ENCODE measurements at regions not wholly inside any gene's neighbourhood (a gene's known extent, or its start where the extent isn't known, plus 50 kb on each side); places are given as distances from the start of the nearest gene placed in this dataset.

- no peak for DNase-seq (ENCODE audit: low spot score)
Observed at GRCh38 chr16:52647588-52647987, 100.6 kb upstream of the TOX3 start.

- no peak for DNase-seq (ENCODE audit: low spot score)
Observed at GRCh38 chr16:52643006-52643405, 96.1 kb upstream of the TOX3 start.

- DNase-seq (ENCODE audit: low spot score) = no peak
Observed at GRCh38 chr16:52634528-52634927, 87.6 kb upstream of the TOX3 start.

GRCh38 chr16:52634104-52634503 is 87.2 kb upstream of the TOX3 start:
- no peak for DNase-seq (ENCODE audit: low spot score)

DNA sequence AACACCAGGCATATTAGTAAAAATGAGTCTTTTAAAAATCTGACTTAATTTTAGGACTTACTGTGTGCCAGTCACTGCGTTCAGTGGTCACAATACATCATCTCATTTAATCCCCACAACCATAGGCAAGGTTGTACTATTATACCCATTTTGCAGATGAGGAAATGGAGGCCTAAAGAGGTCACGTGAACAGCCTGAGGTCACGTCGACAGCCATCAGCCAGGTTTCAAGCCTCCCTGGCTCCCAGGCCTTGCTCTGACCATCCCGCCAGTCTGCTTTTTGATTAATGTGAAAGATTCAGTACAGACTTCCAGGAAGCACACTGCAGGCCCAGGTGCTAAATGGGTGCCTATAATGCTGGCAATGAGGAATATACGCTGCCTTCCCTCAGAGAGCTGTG is 86.3 kb upstream of the TOX3 start:
- DNase-seq (ENCODE audit: low spot score) = no peak

GRCh38 chr16:52631711-52632110 is 84.8 kb upstream of the TOX3 start:
- DNase-seq (ENCODE audit: low spot score) = no peak

DNA sequence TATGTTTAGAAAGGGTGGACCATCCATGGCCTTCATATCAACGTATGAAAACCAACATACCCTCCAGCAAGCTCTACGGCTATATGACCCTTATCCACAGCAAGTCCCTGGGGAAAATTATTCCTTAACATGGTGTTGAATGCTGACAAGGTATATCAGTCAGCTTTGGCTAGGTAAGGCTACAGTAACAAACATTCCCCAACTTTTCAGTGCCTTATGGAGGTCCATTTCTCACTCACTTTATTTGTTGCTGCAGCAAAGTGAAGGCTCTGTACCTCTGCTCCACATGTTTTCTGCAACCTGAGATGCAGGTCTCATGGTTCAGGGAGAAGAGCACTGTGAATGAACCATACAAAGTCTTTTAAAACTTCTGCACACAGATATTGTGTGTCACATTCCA is 83.8 kb upstream of the TOX3 start:
- no peak for DNase-seq (ENCODE audit: low spot score)

GRCh38 chr16:52629296-52629695 is 82.4 kb upstream of the TOX3 start:
- no peak for DNase-seq (ENCODE audit: low spot score)

DNA sequence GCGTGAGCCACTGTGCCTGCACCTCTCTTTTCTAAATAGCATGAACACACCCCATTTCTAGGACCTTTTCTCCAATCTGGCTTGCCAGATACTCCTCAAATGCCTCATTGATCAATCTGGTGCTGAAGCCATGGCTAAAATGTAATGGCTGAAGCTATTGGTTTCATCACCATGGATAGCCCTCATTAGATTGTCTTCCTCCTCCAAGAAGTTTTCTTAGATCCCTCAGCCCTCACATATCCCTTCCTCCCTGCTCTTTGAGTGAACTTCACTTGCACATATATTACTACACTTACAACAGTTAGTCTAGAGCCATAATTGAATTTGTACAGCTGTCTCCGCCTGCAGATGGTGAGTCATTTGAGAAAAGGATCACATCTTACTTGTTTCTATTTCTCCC is 77.9 kb upstream of the TOX3 start:
- DNase-seq (ENCODE audit: low spot score) = no peak

GRCh38 chr16:52621651-52622050 is 74.7 kb upstream of the TOX3 start:
- no peak for DNase-seq (ENCODE audit: low spot score)

DNA sequence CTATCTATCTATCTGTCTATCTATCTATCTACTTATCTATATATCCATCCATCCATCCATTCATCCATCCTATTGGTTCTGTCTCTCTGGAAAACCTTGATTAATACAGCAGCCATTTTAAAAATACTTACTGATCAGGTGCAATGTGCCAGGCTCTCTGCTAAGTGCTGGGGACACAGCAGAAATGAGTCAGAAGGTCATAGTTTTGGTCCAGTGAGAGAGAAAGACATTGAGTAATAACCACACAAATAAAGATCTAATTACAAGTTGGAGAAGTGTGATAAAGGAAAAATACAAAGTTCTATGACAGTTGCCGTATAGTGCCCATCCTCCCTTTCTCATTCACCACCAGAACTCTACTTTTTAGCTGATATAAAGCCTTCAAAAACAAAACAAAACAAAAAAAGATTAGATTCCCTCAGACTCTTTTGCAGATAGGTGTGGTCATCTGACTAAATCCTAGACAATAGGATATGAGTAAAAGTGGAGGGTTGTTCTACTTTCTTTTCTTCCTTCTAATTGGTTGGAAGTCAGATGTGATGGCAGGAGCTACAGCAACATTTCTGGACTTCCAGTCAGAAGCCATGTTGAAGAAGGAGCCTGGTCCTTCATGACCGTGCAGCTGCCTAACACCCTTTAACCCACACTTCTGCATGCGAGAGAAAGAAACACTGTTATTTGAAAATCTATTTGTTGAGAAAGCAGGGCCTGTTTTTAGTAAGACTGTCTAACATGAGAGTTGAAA is 72.0 kb upstream of the TOX3 start:
- DNase-seq (ENCODE audit: low spot score) = no peak

GRCh38 chr16:52617591-52617990 is 70.6 kb upstream of the TOX3 start:
- no peak for DNase-seq (ENCODE audit: low spot score)

- no peak for DNase-seq (ENCODE audit: low spot score)
Observed at GRCh38 chr16:52613508-52613907, 66.6 kb upstream of the TOX3 start.

GRCh38 chr16:52611817-52612673 is 65.1 kb upstream of the TOX3 start:
- peak; percentile 31 for DNase-seq (ENCODE audit: low spot score)

DNA sequence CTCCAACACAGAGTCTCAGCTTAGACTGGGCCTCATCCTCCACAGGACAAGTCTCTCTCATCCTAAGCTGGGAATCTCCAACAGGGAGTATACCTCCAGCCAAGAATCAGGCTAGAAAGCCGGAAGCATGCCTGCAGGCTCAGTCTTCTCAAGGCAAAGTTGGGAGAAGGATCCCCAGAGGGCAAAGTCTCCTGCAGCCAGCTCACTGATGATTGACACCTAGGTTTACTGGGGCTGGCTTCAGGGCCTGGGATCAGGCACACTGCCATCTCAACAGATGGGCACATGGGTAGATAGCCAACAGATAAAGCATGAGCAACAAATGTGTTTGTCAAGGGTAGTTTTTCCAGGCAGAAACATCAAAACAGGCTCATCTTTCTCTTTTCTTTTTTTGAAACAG is 56.1 kb upstream of the TOX3 start:
- DNase-seq (ENCODE audit: low spot score) = no peak

DNA sequence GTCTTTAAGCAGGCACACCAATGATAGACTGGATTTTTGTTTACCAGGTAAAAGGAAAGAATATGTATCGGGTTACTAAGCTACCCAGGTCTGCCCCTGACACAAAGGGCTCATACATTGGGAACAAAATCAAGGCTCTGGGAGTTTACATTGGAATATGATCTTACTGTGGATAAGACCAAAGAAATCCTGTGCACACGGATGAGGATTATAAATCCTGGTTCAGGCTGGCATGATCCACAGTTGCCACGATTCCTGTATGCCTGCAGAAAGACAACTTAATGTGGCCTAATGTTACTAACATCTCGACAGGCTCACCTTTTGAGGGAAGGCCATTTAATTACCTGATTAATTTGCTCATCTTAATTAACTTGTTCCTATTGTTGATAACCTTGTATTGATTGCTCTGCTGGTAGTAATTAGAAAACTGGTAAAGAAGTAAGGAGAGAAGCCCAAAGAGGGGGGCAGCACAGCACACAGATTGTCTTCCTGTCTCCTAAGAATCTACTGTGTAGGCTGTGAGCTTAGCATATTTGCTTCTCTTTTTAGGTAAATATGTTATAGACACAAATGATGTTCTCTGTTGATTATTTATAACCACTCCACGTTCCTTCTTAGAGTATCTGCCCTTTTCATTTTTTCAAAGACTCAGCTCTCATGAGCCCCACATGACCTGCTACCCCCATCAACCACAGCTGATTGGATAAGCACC is 51.0 kb upstream of the TOX3 start:
- no peak for DNase-seq (ENCODE audit: low spot score)

- DNase-seq (ENCODE audit: low spot score) = no peak
Observed at GRCh38 chr16:52597073-52597771, 50.3 kb upstream of the TOX3 start.
